K562 (cell line): ENCODE measurements at regions not wholly inside any gene's neighbourhood (a gene's known extent, or its start where the extent isn't known, plus 50 kb on each side); places are given as distances from the start of the nearest gene placed in this dataset.

Experiments used
- C11orf30 ChIP-seq: fragments of 450-650 bp; IDR thresholded peaks from 2 replicates; pipeline ENCODE4 v1.6.1; 2016; ENCODE audit warnings: low read depth, mild to moderate bottlenecking
- FOXJ3 ChIP-seq: sonication (generic); formaldehyde crosslinking; IDR thresholded peaks from 2 replicates; pipeline ENCODE4 v1.4.0; 2020; ENCODE audit warnings: mild to moderate bottlenecking, missing genetic modification reagents
- LARP7 ChIP-seq: fragments of 450-650 bp; IDR thresholded peaks from 2 replicates; pipeline ENCODE4 v1.6.1; 2016
- NFIX ChIP-seq: fragments of 250-450 bp; sonication (Bioruptor Pico); IDR thresholded peaks from 2 replicates; pipeline ENCODE4 v1.4.0; 2020; ENCODE audit warnings: low read depth, mild to moderate bottlenecking, moderate library complexity
- ZKSCAN1 ChIP-seq: fragments of 150-350 bp; IDR thresholded peaks from 2 replicates; pipeline ENCODE4 v1.6.1; 2016; ENCODE audit warnings: low read depth, low read length
- ZNF444 ChIP-seq: fragments of 250-450 bp; sonication (Bioruptor Pico); IDR thresholded peaks from 2 replicates; pipeline ENCODE4 v1.4.0; 2020; ENCODE audit warnings: mild to moderate bottlenecking, moderate library complexity
- ZNF780A ChIP-seq: fragments of 250-450 bp; sonication (Bioruptor Pico); IDR thresholded peaks from 2 replicates; pipeline ENCODE4 v1.5.0; 2021; ENCODE audit warnings: mild to moderate bottlenecking

GRCh38 chr10:3402187-3402751 is 229.7 kb upstream of the PITRM1 start:
- TF ChIP-seq ZKSCAN1 = no peak
- no peak for TF ChIP-seq ZNF444
- no peak for TF ChIP-seq LARP7
- TF ChIP-seq C11orf30 = no peak
- TF ChIP-seq NFIX = no peak
- no peak for TF ChIP-seq FOXJ3 (CRISPR knock-in tag)
- TF ChIP-seq ZNF780A (CRISPR knock-in tag) = no peak
